Neural progenitor cell (in vitro differentiated cells): ENCODE measurements at regions not wholly inside any gene's neighbourhood (a gene's known extent, or its start where the extent isn't known, plus 50 kb on each side); places are given as distances from the start of the nearest gene placed in this dataset.

Source experiments
- EZH2 ChIP-seq: fragments of 200-600 bp; sonication (generic); IDR thresholded peaks from 2 replicates; pipeline ENCODE4 v1.6.1; 2017; ENCODE audit warnings: antibody characterized with exemption, mild to moderate bottlenecking, moderate library complexity
- TF ChIP-seq, protein P1 (sequence below): fragments of 200-600 bp; sonication (generic); IDR thresholded peaks from 2 replicates; pipeline ENCODE4 v1.5.1; 2017; ENCODE audit warnings: antibody characterized with exemption, mild to moderate bottlenecking

DNA sequence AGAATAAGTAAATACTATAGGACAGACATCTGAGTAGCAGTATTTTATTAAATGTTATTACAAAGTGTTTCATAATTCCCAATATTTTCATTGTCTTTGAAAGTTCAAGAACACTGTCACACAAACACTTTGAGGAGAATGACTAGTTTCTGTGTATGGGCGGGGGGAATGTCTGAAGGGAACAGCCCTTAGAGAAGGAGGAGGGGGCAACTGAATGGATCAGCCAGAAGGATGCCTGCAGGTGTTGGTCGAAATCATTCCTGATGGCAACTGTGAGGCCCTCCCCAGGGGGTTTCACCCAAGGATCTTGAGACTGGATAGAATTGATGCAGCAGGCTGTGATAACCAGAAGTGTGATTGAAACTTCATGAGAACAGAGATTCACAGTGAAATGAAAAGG, 223.2 kb upstream of the C1orf87 start:
- TF ChIP-seq, protein P1, sequence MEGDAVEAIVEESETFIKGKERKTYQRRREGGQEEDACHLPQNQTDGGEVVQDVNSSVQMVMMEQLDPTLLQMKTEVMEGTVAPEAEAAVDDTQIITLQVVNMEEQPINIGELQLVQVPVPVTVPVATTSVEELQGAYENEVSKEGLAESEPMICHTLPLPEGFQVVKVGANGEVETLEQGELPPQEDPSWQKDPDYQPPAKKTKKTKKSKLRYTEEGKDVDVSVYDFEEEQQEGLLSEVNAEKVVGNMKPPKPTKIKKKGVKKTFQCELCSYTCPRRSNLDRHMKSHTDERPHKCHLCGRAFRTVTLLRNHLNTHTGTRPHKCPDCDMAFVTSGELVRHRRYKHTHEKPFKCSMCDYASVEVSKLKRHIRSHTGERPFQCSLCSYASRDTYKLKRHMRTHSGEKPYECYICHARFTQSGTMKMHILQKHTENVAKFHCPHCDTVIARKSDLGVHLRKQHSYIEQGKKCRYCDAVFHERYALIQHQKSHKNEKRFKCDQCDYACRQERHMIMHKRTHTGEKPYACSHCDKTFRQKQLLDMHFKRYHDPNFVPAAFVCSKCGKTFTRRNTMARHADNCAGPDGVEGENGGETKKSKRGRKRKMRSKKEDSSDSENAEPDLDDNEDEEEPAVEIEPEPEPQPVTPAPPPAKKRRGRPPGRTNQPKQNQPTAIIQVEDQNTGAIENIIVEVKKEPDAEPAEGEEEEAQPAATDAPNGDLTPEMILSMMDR = no peak
- no peak for TF ChIP-seq EZH2
